ENCODE measurements at regions not wholly inside any gene's neighbourhood (a gene's known extent, or its start where the extent isn't known, plus 50 kb on each side); places are given as distances from the start of the nearest gene placed in this dataset.
"Not testable (repeated sequence)": the region's sequence is repeated elsewhere in the genome, so short reads cannot be mapped to it uniquely, and the experiment has no call there.

DNA sequence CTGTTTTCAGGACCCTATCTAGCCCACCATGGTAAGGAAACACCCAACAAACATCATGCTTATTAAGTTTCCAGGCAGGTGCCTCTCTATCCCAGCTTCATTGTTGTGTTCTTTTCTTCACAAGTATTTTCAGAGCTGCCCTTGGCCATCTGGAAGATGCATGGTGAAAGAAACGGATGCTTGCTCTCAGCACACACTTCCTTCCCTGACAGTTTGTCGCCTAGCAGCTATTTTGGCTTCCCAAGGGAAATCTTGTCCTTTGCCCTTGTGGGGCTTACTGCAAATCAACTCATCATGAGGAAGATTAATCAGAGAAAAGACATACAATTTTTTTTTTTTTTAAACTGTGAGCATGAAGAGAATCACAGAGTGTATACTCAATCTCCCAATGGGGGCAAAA, 128.8 kb downstream of the ASMT start:
- intact Hi-C loops (cut with DNase I): no loop called here
- ATAC-seq (no peak), DNase-seq (no peak)
- no peaks in the 10 kb centered on the region for H3K27me3 ChIP-seq
- H3K36me3 ChIP-seq: no peaks in the 10 kb centered on the region
- H3K4me3 ChIP-seq: no peak overlapping the region
- TF ChIP-seq, protein P1, sequence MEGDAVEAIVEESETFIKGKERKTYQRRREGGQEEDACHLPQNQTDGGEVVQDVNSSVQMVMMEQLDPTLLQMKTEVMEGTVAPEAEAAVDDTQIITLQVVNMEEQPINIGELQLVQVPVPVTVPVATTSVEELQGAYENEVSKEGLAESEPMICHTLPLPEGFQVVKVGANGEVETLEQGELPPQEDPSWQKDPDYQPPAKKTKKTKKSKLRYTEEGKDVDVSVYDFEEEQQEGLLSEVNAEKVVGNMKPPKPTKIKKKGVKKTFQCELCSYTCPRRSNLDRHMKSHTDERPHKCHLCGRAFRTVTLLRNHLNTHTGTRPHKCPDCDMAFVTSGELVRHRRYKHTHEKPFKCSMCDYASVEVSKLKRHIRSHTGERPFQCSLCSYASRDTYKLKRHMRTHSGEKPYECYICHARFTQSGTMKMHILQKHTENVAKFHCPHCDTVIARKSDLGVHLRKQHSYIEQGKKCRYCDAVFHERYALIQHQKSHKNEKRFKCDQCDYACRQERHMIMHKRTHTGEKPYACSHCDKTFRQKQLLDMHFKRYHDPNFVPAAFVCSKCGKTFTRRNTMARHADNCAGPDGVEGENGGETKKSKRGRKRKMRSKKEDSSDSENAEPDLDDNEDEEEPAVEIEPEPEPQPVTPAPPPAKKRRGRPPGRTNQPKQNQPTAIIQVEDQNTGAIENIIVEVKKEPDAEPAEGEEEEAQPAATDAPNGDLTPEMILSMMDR (IDR thresholded peaks at IDR 0.05): no peak
- no peak overlapping the region for H3K27ac ChIP-seq
- no peaks in the 10 kb centered on the region for H3K4me1 ChIP-seq
- H3K9me3 ChIP-seq: no peaks in the 10 kb centered on the region

DNA sequence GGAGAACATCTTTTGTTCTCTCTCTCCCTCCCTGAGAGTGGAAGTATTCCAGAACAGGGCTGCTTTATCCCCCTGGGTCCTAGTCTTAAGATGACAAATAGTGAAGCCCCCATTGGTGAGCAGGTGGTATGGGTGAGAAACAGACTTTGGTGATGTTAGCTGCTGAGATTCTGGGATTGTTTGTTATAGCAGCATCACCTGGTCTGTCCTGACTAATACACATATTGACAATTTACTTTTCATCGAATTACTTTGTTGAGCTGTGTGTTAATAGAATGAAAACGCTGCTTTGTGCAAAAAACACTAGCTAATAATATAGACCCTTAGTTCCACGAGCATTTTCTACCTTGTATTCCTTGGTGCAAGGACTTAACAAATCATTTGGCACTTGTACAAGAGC, 133.5 kb downstream of the ASMT start:
- DNase-seq (no peak), ATAC-seq (no peak)
- TF ChIP-seq, protein P1 (IDR thresholded peaks at IDR 0.05): no peak
- H3K4me3 ChIP-seq: no peak overlapping the region
- intact Hi-C loops (cut with DNase I): no loop called here
- no peaks in the 10 kb centered on the region for H3K36me3 ChIP-seq
- no peaks in the 10 kb centered on the region for H3K27me3 ChIP-seq
- H3K9me3 ChIP-seq: no peaks in the 10 kb centered on the region
- no peaks in the 10 kb centered on the region for H3K4me1 ChIP-seq
- H3K27ac ChIP-seq: no peak overlapping the region

DNA sequence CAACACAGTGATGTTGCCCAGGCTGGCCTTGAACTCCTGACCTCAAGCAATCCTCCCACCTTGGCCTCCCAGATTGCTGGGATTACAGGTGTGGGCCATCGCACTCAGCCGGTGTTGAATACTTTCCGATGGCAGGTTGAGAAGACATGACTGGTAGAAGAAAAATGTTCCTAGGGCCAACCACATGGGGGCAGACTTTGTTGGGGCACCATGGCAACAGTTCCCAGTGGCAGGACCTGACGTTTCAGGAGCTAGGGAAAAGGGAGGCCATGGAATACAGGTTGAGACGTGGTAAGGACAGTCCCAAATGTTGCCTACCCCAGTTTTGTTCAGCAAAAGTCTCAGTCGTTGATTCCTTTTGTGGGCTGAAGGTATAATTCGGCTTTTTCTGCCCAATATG, 134.6 kb downstream of the ASMT start:
- intact Hi-C loops (cut with DNase I): no loop called here

DNA sequence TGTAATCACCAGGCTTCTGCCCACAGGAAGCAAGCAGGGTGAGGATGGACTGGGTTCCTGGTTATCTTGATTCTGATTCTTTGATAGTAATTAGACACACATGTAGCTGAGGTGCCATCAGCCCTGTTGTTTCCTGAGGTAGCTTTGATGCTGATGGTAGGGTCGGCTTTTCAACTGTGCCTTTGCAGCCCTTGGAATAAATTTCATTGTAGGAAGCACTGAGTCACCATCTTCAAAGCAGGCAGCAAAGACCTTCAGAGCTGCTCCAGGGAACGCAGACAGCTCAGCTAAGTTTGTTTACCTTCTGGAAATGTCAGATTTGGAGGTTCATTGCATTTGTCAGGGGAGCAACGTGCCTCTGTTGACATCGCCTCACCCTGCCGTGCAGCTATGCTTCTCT, 135.4 kb downstream of the ASMT start:
- no peak for ATAC-seq
- Histone ChIP-seq H3K27me3 (no peaks in the 10 kb centered on the region), H3K9me3 (no peaks in the 10 kb centered on the region), H3K36me3 (no peaks in the 10 kb centered on the region), H3K4me1 (no peaks in the 10 kb centered on the region), H3K4me3 (no peak overlapping the region), H3K27ac (no peak overlapping the region)
- TF ChIP-seq, protein P1 (IDR thresholded peaks at IDR 0.05): no peak
- intact Hi-C loops (cut with DNase I): no loop called here
- no peak for DNase-seq

More for the DNA sequence above, 134.6 kb downstream of the ASMT start:
- Histone ChIP-seq H3K4me1 (no peaks in the 10 kb centered on the region), H3K27me3 (no peaks in the 10 kb centered on the region), H3K9me3 (no peaks in the 10 kb centered on the region), H3K4me3 (no peak overlapping the region), H3K27ac (no peak overlapping the region), H3K36me3 (no peaks in the 10 kb centered on the region)
- TF ChIP-seq, protein P1 (IDR thresholded peaks at IDR 0.05): no peak
- DNase-seq (no peak), ATAC-seq (no peak)

DNA sequence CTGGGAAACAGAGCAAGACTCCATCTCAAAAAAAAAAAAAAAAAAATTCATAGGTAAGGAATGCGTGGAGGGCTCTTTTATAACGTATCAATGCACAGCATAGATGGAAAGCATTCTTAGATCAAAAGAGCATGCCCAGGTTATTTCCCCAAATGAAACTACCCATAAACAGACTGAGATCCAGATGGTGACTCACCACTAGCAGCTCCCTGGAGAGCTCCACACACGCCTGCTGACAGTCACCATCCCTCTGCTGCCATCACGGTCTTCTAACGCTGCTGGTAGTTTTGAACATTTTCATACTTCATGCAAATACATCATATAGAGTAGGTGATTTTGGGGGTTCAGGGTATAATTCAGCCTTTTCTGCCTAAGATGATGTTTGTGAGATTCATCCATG, 136.9 kb downstream of the ASMT start:
- no peaks in the 10 kb centered on the region for H3K27me3 ChIP-seq
- H3K4me3 ChIP-seq: no peak overlapping the region
- ATAC-seq (no peak), DNase-seq (no peak)
- no peaks in the 10 kb centered on the region for H3K36me3 ChIP-seq
- no peaks in the 10 kb centered on the region for H3K9me3 ChIP-seq
- H3K27ac ChIP-seq: no peak overlapping the region
- TF ChIP-seq, protein P1 (IDR thresholded peaks at IDR 0.05): no peak
- intact Hi-C loops (cut with DNase I): no loop called here
- H3K4me1 ChIP-seq: no peaks in the 10 kb centered on the region

DNA sequence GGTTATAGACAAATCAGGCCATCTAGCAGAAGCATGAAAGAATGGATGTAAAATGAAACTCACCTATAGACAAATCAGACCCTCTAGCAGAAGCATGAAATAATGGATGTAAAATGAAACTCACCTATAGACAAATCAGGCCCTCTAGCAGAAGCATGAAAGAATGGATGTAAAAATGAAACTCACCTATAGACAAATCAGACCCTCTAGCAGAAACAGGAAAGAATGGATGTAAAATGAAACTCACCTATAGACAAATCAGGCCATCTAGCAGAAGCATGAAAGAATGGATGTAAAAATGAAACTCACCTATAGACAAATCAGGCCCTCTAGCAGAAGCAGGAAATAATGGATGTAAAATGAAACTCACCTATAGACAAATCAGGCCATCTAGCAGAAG, 137.9 kb downstream of the ASMT start:
- intact Hi-C loops (cut with DNase I); H3K27me3 ChIP-seq; H3K36me3 ChIP-seq; H3K27ac ChIP-seq; ATAC-seq; H3K4me3 ChIP-seq; H3K4me1 ChIP-seq; H3K9me3 ChIP-seq; DNase-seq: not testable (repeated sequence)

All from upper lobe of right lung (tissue), 1 donor.